ENCODE measurements at regions not wholly inside any gene's neighbourhood (a gene's known extent, or its start where the extent isn't known, plus 50 kb on each side); places are given as distances from the start of the nearest gene placed in this dataset.

GRCh38 chr3:117736846-117737245 lies 1027.3 kb downstream of the TUSC7 start:
- TF ChIP-seq EZH2 (IDR thresholded peaks at IDR 0.05; ENCODE audit: insufficient read depth, poor library complexity, severe bottlenecking) (no peak), EZH2phosphoT487 (IDR thresholded peaks at IDR 0.05; ENCODE audit: insufficient read depth, low read depth) (no peak)

Measured in GM23248 (cell line).